Neural cell (in vitro differentiated cells): ENCODE measurements at regions not wholly inside any gene's neighbourhood (a gene's known extent, or its start where the extent isn't known, plus 50 kb on each side); places are given as distances from the start of the nearest gene placed in this dataset.

ENCODE experiments used
- H2AFZ ChIP-seq: fragments of 200-600, 300-800 bp; sonication (generic), shearing (Covaris generic); 2 replicates; pipeline ENCODE4 v1.6.0; 2014; ENCODE audit warnings: low read depth, mild to moderate bottlenecking, antibody characterized with exemption, low read length, moderate library complexity
- H3F3A ChIP-seq: fragments of 200-600 bp; shearing (Covaris generic); 2 replicates; pipeline ENCODE4 v1.6.1; 2016; ENCODE audit warnings: mild to moderate bottlenecking, moderate library complexity, mixed read lengths, antibody characterized with exemption, low read length; ENCODE audit not compliant: insufficient read depth, poor library complexity, severe bottlenecking
- H3K27ac ChIP-seq: fragments of 200-600, 300-800 bp; sonication (generic), shearing (Covaris generic); 2 replicates; pipeline ENCODE4 v1.5.1; 2014; ENCODE audit warnings: mild to moderate bottlenecking, low read length, moderate library complexity
- H3K27me3 ChIP-seq: fragments of 300-800, 200-600 bp; sonication (generic), shearing (Covaris generic); 2 replicates; pipeline ENCODE4 v1.6.0; 2014; ENCODE audit warnings: mild to moderate bottlenecking, low read depth, low read length, moderate library complexity; ENCODE audit not compliant: insufficient read depth
- H3K36me3 ChIP-seq: fragments of 300-800, 200-600 bp; sonication (generic), shearing (Covaris generic); 2 replicates; pipeline ENCODE4 v1.5.1; 2014; ENCODE audit warnings: mild to moderate bottlenecking, antibody characterized with exemption, low read length, moderate library complexity; ENCODE audit not compliant: insufficient read depth
- H3K4me2 ChIP-seq: fragments of 300-800, 200-600 bp; sonication (generic), shearing (Covaris generic); 2 replicates; pipeline ENCODE4 v1.6.0; 2014; ENCODE audit warnings: mild to moderate bottlenecking, low read length
- H3K4me3 ChIP-seq: fragments of 300-800, 200-600 bp; sonication (generic), shearing (Covaris generic); 2 replicates; pipeline ENCODE4 v1.5.1; 2014; ENCODE audit warnings: mild to moderate bottlenecking, low read length, moderate library complexity
- H3K79me2 ChIP-seq: fragments of 200-600 bp; shearing (Covaris generic); replicated peaks from 2 replicates; pipeline ENCODE4 v1.6.0; 2014; ENCODE audit warnings: mild to moderate bottlenecking, low read length, moderate library complexity; ENCODE audit not compliant: insufficient read depth
- H3K9ac ChIP-seq: fragments of 300-800, 200-600 bp; sonication (generic), shearing (Covaris generic); 2 replicates; pipeline ENCODE4 v1.6.1; 2016; ENCODE audit warnings: mild to moderate bottlenecking, low read length, mixed read lengths
- H3K9me2 ChIP-seq: fragments of 200-600 bp; shearing (Covaris generic); 2 replicates; pipeline ENCODE4 v1.6.1; 2016; ENCODE audit warnings: mild to moderate bottlenecking, low read length, mixed read lengths; ENCODE audit not compliant: insufficient read depth
- H3K9me3 ChIP-seq: fragments of 200-600, 300-800 bp; sonication (generic), shearing (Covaris generic); 2 replicates; pipeline ENCODE4 v1.6.1; 2016; ENCODE audit warnings: mild to moderate bottlenecking, mixed run types, low read length, moderate library complexity, mixed read lengths
- H4K20me1 ChIP-seq: fragments of 200-600 bp; shearing (Covaris generic); 2 replicates; pipeline ENCODE4 v1.6.1; 2016; ENCODE audit warnings: mild to moderate bottlenecking, mixed run types; ENCODE audit not compliant: insufficient read depth
- EP300 ChIP-seq: fragments of 450-650 bp; conservative IDR thresholded peaks from 2 replicates; pipeline ENCODE4 v1.6.1; 2014; ENCODE audit warnings: antibody characterized with exemption, mild to moderate bottlenecking, moderate library complexity; ENCODE audit not compliant: poor library complexity, severe bottlenecking
- EZH2 ChIP-seq: fragments of 200-600, 300-800 bp; shearing (Covaris generic), sonication (generic); IDR thresholded peaks from 2 replicates; pipeline ENCODE4 v1.6.1; 2014; ENCODE audit warnings: antibody characterized with exemption, low read length, borderline replicate concordance, mild to moderate bottlenecking; ENCODE audit not compliant: insufficient read depth, poor library complexity, severe bottlenecking
- POLR2AphosphoS5 ChIP-seq: IDR thresholded peaks from 2 replicates; pipeline ENCODE4 v1.6.1; 2012
- RAD21 ChIP-seq: fragments of 450-650 bp; conservative IDR thresholded peaks from 2 replicates; pipeline ENCODE4 v1.6.1; 2014; ENCODE audit warnings: antibody characterized with exemption, mild to moderate bottlenecking, moderate library complexity
- SMC3 ChIP-seq: fragments of 450-650 bp; conservative IDR thresholded peaks from 2 replicates; pipeline ENCODE4 v1.6.1; 2014; ENCODE audit warnings: antibody characterized with exemption, mild to moderate bottlenecking, moderate library complexity; ENCODE audit not compliant: poor library complexity
- TAF1 ChIP-seq: IDR thresholded peaks from 2 replicates; pipeline ENCODE4 v1.6.1; 2012; ENCODE audit warnings: low read depth
- TF ChIP-seq, protein P1 (sequence below): IDR thresholded peaks from 2 replicates; pipeline ENCODE4 v1.6.1; 2012; ENCODE audit warnings: borderline replicate concordance
- TF ChIP-seq, protein P2 (sequence below): fragments of 450-650 bp; IDR thresholded peaks from 2 replicates; pipeline ENCODE4 v1.5.1; 2014; ENCODE audit warnings: antibody characterized with exemption, mild to moderate bottlenecking, moderate library complexity; ENCODE audit not compliant: poor library complexity, severe bottlenecking

DNA sequence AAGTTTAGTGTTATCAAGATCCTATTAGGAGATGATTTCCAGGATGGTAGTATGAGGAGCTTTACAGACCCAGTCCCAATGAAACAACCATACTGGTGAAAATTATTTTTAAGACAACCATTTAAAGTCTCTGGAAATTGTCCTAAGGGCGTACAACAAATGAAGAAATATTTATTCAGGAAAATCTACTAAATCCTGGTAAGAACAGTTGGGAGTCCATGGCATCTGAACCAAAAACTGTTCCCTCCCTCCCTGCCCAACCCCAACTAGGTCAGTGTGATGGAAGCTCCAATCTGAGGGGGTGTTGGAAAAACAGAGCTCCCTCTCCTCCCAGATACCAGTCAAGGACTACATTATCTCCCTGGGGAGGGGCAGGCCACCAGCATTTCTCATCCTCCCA is 74.7 kb upstream of the MKLN1 start:
- Histone ChIP-seq H3K4me3 (no peak overlapping the region), H3K4me2 (no peak overlapping the region), H3F3A (no peaks in the 10 kb centered on the region), H3K9me2 (no peaks in the 10 kb centered on the region), H3K27ac (no peak overlapping the region), H3K27me3 (no peaks in the 10 kb centered on the region), H3K9me3 (no peaks in the 10 kb centered on the region), H4K20me1 (no peaks in the 10 kb centered on the region), H2AFZ (no peak overlapping the region), H3K9ac (no peak overlapping the region), H3K36me3 (no peaks in the 10 kb centered on the region), H3K79me2 (no peaks in the 10 kb centered on the region)
- TF ChIP-seq, protein P1, sequence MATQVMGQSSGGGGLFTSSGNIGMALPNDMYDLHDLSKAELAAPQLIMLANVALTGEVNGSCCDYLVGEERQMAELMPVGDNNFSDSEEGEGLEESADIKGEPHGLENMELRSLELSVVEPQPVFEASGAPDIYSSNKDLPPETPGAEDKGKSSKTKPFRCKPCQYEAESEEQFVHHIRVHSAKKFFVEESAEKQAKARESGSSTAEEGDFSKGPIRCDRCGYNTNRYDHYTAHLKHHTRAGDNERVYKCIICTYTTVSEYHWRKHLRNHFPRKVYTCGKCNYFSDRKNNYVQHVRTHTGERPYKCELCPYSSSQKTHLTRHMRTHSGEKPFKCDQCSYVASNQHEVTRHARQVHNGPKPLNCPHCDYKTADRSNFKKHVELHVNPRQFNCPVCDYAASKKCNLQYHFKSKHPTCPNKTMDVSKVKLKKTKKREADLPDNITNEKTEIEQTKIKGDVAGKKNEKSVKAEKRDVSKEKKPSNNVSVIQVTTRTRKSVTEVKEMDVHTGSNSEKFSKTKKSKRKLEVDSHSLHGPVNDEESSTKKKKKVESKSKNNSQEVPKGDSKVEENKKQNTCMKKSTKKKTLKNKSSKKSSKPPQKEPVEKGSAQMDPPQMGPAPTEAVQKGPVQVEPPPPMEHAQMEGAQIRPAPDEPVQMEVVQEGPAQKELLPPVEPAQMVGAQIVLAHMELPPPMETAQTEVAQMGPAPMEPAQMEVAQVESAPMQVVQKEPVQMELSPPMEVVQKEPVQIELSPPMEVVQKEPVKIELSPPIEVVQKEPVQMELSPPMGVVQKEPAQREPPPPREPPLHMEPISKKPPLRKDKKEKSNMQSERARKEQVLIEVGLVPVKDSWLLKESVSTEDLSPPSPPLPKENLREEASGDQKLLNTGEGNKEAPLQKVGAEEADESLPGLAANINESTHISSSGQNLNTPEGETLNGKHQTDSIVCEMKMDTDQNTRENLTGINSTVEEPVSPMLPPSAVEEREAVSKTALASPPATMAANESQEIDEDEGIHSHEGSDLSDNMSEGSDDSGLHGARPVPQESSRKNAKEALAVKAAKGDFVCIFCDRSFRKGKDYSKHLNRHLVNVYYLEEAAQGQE: no peak
- TF ChIP-seq TAF1: no peak
- TF ChIP-seq SMC3: no peak
- TF ChIP-seq POLR2AphosphoS5: no peak

DNA sequence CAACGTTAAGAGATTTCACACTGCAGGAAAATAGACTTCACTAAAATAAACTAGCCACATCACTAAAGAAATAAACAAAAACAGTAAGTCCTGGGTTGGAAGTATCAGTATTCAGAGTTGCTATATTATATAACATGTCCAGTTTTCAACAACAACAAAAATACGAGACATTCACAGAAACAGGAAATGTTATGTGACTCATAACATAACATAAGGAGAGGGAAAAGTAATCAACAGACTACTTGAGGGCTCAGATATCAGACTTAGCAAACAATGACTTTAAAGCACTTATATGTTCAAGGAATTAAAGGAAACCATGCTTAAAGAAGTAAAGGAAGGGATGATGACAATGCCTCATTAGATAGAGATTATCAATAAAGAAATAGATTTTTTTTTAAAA is 73.5 kb upstream of the MKLN1 start:
- H2AFZ ChIP-seq: no peak overlapping the region
- no peak overlapping the region for H3K9ac ChIP-seq
- H3K9me2 ChIP-seq: no peaks in the 10 kb centered on the region
- H3K79me2 ChIP-seq: no peaks in the 10 kb centered on the region
- no peak overlapping the region for H3K4me3 ChIP-seq
- no peak overlapping the region for H3K4me2 ChIP-seq
- no peaks in the 10 kb centered on the region for H3K9me3 ChIP-seq
- no peaks in the 10 kb centered on the region for H3K27me3 ChIP-seq
- H3K27ac ChIP-seq: no peak overlapping the region
- H3K36me3 ChIP-seq: no peaks in the 10 kb centered on the region
- TF ChIP-seq TAF1: no peak
- TF ChIP-seq, protein P2, sequence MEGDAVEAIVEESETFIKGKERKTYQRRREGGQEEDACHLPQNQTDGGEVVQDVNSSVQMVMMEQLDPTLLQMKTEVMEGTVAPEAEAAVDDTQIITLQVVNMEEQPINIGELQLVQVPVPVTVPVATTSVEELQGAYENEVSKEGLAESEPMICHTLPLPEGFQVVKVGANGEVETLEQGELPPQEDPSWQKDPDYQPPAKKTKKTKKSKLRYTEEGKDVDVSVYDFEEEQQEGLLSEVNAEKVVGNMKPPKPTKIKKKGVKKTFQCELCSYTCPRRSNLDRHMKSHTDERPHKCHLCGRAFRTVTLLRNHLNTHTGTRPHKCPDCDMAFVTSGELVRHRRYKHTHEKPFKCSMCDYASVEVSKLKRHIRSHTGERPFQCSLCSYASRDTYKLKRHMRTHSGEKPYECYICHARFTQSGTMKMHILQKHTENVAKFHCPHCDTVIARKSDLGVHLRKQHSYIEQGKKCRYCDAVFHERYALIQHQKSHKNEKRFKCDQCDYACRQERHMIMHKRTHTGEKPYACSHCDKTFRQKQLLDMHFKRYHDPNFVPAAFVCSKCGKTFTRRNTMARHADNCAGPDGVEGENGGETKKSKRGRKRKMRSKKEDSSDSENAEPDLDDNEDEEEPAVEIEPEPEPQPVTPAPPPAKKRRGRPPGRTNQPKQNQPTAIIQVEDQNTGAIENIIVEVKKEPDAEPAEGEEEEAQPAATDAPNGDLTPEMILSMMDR: no peak
- TF ChIP-seq RAD21: no peak
- no peak for TF ChIP-seq POLR2AphosphoS5
- TF ChIP-seq SMC3: no peak
- no peak for TF ChIP-seq EZH2
- no peak for TF ChIP-seq EP300
- TF ChIP-seq, protein P1: no peak
- no peaks in the 10 kb centered on the region for H3F3A ChIP-seq
- H4K20me1 ChIP-seq: no peaks in the 10 kb centered on the region
